Activated B cell treated with CpG ODN at 0.5 μM for 24 hours (primary cell): ENCODE measurements at regions not wholly inside any gene's neighbourhood (a gene's known extent, or its start where the extent isn't known, plus 50 kb on each side); places are given as distances from the start of the nearest gene placed in this dataset.
"Not testable (repeated sequence)": the region's sequence is repeated elsewhere in the genome, so short reads cannot be mapped to it uniquely, and the experiment has no call there.

ENCODE experiments used
- ATAC-seq: fragments of 200-7000 bp; cut with Tn5 transposase; one replicate; pipeline ENCODE4 v1.10.0; 2021; ENCODE audit warnings: low read depth, mild to moderate bottlenecking, moderate library complexity
- CTCF ChIA-PET: fragments of 350-600 bp; sonication (Branson Sonifier 250); formaldehyde crosslinking; loops from one replicate; lab custom pipeline; 2021; ENCODE audit warnings: antibody characterized with exemption; lab: Charles Lee
- POLR2A ChIA-PET: fragments of 350-600 bp; sonication (Branson Sonifier 250); formaldehyde crosslinking; loops from one replicate; lab custom pipeline; 2021; ENCODE audit warnings: antibody characterized with exemption; lab: Charles Lee
- DNase-seq: peaks from one replicate; pipeline ENCODE4 v3.0.0; 2022
- H3K27ac Mint-ChIP-seq: one replicate; pipeline ENCODE4 v1.8.0; 2020; ENCODE audit warnings: mixed read lengths
- H3K27me3 Mint-ChIP-seq: one replicate; pipeline ENCODE4 v1.8.0; 2021; ENCODE audit warnings: mixed read lengths
- H3K36me3 Mint-ChIP-seq: one replicate; pipeline ENCODE4 v1.8.0; 2021; ENCODE audit warnings: low read depth, mixed read lengths
- H3K4me1 Mint-ChIP-seq: one replicate; pipeline ENCODE4 v1.8.0; 2021; ENCODE audit warnings: mixed read lengths
- H3K4me3 Mint-ChIP-seq: one replicate; pipeline ENCODE4 v1.8.0; 2020; ENCODE audit warnings: mild to moderate bottlenecking, mixed read lengths
- H3K9me3 Mint-ChIP-seq: one replicate; pipeline ENCODE4 v1.8.0; 2020; ENCODE audit warnings: mixed read lengths
- intact Hi-C: fragments of 100-400 bp; cut with micrococcal nuclease; formaldehyde crosslinking; loops from one replicate; pipeline ENCODE4 v1.15.1; 2024
- TF ChIP-seq, protein P1 (sequence below): fragments of 200-600 bp; IDR thresholded peaks from one replicate; pipeline ENCODE4 v1.8.0; 2022; ENCODE audit warnings: antibody characterized with exemption, mild to moderate bottlenecking

DNA sequence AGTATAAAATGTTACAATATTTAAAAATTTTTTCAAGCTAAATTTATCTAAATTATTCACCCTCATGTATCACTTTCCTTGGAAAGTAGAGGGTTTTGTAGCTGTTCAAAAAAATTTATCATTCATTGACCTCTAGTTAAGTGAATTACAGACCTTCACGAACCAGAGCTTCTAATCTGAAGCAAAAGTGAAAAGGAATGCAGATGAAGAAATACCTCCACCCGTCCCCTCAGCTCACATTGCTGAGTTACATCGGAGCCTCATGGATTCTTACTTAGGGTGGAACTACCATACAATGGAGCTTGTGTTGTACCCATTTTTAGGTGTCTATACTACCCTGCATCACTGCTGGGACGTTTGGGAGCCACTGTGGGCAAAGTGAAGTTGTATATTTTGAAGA is 146.2 kb upstream of the NEDD9 start:
- peaks cover 90% of the 10 kb centered on the region for H3K4me1 Mint-ChIP-seq
- intact Hi-C loops = no loop called here
- H3K27ac Mint-ChIP-seq = no peak overlapping the region
- TF ChIP-seq, protein P1, sequence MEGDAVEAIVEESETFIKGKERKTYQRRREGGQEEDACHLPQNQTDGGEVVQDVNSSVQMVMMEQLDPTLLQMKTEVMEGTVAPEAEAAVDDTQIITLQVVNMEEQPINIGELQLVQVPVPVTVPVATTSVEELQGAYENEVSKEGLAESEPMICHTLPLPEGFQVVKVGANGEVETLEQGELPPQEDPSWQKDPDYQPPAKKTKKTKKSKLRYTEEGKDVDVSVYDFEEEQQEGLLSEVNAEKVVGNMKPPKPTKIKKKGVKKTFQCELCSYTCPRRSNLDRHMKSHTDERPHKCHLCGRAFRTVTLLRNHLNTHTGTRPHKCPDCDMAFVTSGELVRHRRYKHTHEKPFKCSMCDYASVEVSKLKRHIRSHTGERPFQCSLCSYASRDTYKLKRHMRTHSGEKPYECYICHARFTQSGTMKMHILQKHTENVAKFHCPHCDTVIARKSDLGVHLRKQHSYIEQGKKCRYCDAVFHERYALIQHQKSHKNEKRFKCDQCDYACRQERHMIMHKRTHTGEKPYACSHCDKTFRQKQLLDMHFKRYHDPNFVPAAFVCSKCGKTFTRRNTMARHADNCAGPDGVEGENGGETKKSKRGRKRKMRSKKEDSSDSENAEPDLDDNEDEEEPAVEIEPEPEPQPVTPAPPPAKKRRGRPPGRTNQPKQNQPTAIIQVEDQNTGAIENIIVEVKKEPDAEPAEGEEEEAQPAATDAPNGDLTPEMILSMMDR = no peak
- H3K4me3 Mint-ChIP-seq = no peak overlapping the region
- H3K36me3 Mint-ChIP-seq = peaks cover 44% of the 10 kb centered on the region
- ATAC-seq (no peak), DNase-seq (no peak)
- ChIA-PET POLR2A (no interaction called here), CTCF (interaction anchor here (1.4 kb wide), 1 partner anchor 118 kb away, joined by 4 read pairs; no protein-coding TSS in a partner anchor)
- no peaks in the 10 kb centered on the region for H3K27me3 Mint-ChIP-seq
- no peaks in the 10 kb centered on the region for H3K9me3 Mint-ChIP-seq

DNA sequence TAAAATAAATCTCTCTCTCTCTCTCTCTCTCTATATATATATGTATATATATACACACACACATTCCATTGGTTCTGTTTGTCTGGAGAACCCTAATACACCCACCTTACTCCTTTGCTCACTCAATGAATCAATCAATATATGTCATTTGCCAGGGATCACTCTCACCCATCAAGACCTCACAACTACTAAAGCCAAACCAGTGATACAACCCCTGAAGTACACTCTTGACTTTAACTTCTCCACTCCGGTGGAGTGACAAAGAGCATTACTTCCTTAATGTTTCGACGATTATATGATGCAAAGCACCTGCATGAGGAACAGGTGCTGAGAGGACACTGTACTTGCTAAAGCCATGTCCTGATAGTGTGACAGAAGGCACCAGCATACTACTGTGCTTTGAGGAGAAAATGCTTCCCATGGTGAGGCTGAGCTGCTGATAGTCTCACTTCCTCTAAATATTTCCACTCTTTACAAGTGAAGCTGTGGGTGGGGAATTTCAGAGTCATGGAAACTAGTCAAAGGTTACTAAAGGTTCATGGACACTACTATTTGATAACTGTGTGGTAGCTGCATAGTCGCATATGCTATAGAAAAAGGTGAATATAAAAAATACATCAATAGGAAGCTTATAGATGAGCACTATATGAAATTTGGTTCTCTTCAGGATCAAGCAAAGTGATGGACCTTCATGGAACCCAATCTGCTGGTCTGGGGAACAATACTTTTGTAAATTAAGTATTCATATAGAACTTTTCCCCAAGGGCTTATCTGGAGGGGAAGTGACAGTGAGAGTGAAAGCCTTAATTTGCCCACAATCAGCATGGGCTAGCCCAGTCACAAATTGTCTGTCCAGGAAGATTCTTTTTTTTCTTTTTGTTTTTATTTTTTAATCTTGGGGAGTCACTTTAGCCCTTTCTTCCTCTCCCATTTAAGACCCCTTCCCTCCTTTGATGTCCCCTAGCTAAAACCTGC is 141.9 kb upstream of the NEDD9 start:
- Mint-ChIP-seq H3K4me3 (peak overlapping the region; percentile 53), H3K9me3 (no peaks in the 10 kb centered on the region), H3K27me3 (no peaks in the 10 kb centered on the region), H3K27ac (peak overlapping the region; percentile 77), H3K36me3 (peaks cover 50% of the 10 kb centered on the region), H3K4me1 (peaks cover 90% of the 10 kb centered on the region)
- no peak for DNase-seq
- intact Hi-C loops = loop anchor here (1.0 to 5.0 kb wide), 10 partner anchors 8 to 282 kb away; partner anchors contain the start of genes NEDD9 and SMIM13
- TF ChIP-seq, protein P1 = no peak
- CTCF ChIA-PET = interaction anchor here (0.8 to 2.6 kb wide), 3 partner anchors 8 to 202 kb away, joined by 3 to 11 read pairs (median 3); no protein-coding TSS in a partner anchor
- ATAC-seq = peak; percentile 93
- POLR2A ChIA-PET = interaction anchor here (0.5 to 2.5 kb wide), 14 partner anchors 7 to 142 kb away, joined by 3 to 12 read pairs (median 4); partner anchors contain the start of gene NEDD9

DNA sequence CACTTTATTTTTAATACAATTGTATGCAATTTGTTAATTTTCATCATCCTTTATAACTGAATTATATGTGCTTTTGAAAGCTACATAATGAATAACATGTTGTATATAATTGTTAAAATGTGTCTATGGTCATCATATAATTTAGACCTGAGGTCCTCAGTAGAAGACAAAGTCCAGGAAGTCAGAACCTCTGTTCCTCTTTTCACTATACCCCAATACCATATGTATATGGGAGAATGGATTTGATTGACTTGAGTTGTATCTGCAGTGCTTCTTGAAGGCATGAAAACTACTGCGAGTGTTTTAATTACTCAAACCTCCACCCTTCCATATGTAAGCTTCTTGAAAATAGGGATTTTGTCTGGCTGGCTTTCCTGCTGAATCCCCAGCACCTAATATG is 140.7 kb upstream of the NEDD9 start:
- Mint-ChIP-seq H3K4me3 (no peak overlapping the region), H3K9me3 (no peaks in the 10 kb centered on the region), H3K36me3 (peaks cover 53% of the 10 kb centered on the region), H3K27ac (no peak overlapping the region), H3K4me1 (peaks cover 91% of the 10 kb centered on the region), H3K27me3 (no peaks in the 10 kb centered on the region)
- intact Hi-C loops = loop anchor here (5.0 kb wide), 1 partner anchor 281 kb away; the partner anchor contains the start of gene SMIM13
- ChIA-PET POLR2A (interaction anchor here (0.6 to 2.5 kb wide), 5 partner anchors 8 to 87 kb away, joined by 4 to 12 read pairs (median 6); no protein-coding TSS in a partner anchor), CTCF (interaction anchor here (1.1 to 2.6 kb wide), 2 partner anchors 119 to 123 kb away, joined by 4 to 11 read pairs; no protein-coding TSS in a partner anchor)
- ATAC-seq (no peak), DNase-seq (no peak)
- TF ChIP-seq, protein P1 = no peak

DNA sequence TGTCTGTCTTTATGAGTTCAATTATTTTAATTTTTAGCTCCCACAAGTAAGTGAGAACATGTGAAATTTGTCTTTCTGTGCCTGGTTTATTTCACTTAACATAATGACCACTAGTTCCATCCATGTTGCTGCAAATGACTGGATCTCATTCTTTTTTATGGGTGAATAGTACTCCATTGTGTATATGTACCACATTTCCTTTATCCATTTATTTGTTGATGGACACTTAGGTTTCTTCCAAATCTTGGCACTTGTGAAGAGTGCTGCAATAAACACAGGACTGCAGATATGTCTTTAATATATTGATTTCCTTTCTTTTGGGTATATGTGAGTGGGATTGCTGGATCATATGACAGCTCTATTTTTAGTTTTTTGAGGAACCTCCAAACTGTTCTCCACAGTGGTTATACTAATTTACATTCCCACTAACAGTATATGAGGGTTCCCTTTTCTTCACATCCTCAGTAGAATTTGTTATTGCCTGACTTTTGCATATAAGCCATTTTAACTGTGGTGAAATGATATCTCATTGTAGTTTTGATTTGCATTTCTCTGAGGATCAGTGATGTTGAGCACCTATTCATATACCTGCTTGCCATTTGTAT is 139.8 kb upstream of the NEDD9 start:
- peak overlapping the region; percentile 74 for H3K27ac Mint-ChIP-seq
- POLR2A ChIA-PET = interaction anchor here (0.6 to 2.5 kb wide), 4 partner anchors 10 to 94 kb away, joined by 4 to 12 read pairs (median 8); no protein-coding TSS in a partner anchor
- H3K9me3 Mint-ChIP-seq = not testable (repeated sequence)

More for the DNA sequence above, 139.8 kb upstream of the NEDD9 start:
- intact Hi-C loops = loop anchor here (5.0 kb wide), 1 partner anchor 280 kb away; the partner anchor contains the start of gene SMIM13
- CTCF ChIA-PET = interaction anchor here (1.1 kb wide), 1 partner anchor 120 kb away, joined by 4 read pairs; no protein-coding TSS in a partner anchor
- Mint-ChIP-seq H3K36me3 (peaks cover 51% of the 10 kb centered on the region), H3K4me3 (peak overlapping the region; percentile 8), H3K4me1 (peaks cover 90% of the 10 kb centered on the region)
- not testable (repeated sequence) for H3K27me3 Mint-ChIP-seq, ATAC-seq, DNase-seq
